HCT116 (cell line): ENCODE measurements at regions not wholly inside any gene's neighbourhood (a gene's known extent, or its start where the extent isn't known, plus 50 kb on each side); places are given as distances from the start of the nearest gene placed in this dataset.

Experiments
- ATAC-seq: fragments of 200-7000 bp; cut with Tn5 transposase; 2 replicates; pipeline ENCODE4 v1.9.1; 2020; ENCODE audit warnings: mild to moderate bottlenecking, moderate library complexity
- BruUV-seq: library from RNA; stranded (reverse); fragments of 400-500 nt; replicated peaks from 2 replicates; lab custom pipeline; 2021; lab: Mats Ljungman, UMichigan
- CTCF ChIA-PET: fragments of 300-600 bp; sonication (Branson Sonifier 250); formaldehyde crosslinking; loops from one replicate; lab custom pipeline; 2021; ENCODE audit warnings: antibody characterized with exemption; lab: Charles Lee
- POLR2A ChIA-PET: fragments of 300-600, 350-600 bp; sonication (Branson Sonifier 250); formaldehyde crosslinking; loops from one replicate; lab custom pipeline; 2021; ENCODE audit warnings: antibody characterized with exemption; lab: Charles Lee
- RAD21 ChIA-PET, 2 experiments: fragments of 300-600 bp; sonication (Branson Sonifier 250); formaldehyde crosslinking; loops; one replicate each; lab custom pipeline; 2023; ENCODE audit warnings: low total read pairs in 2 of 2; ENCODE audit not compliant: uncharacterized antibody in 2 of 2, unreplicated experiment in 2 of 2, low non-redundant PET in 1 of 2; lab: Charles Lee
- DNase-seq: peaks from one replicate; pipeline ENCODE4 v3.0.0-alpha.2; 2010; ENCODE audit warnings: low read depth, low spot score
- H2AFZ ChIP-seq: fragments of 200-600 bp; shearing (Covaris generic), sonication (generic); 2 replicates; pipeline ENCODE4 v1.6.1; 2017; ENCODE audit warnings: low read depth, mixed run types, mixed read lengths, antibody characterized with exemption, low read length; ENCODE audit not compliant: poor library complexity, severe bottlenecking
- H3K27ac ChIP-seq: 2 replicates; pipeline ENCODE4 v1.5.1; 2012; ENCODE audit warnings: low read depth, low read length
- H3K27me3 ChIP-seq: fragments of 200-600 bp; sonication (generic); 2 replicates; pipeline ENCODE4 v1.6.1; 2016; ENCODE audit warnings: mixed run types, low read length, mixed read lengths; ENCODE audit not compliant: insufficient read depth
- H3K36me3 ChIP-seq, 2 experiments: fragments of 200-500 bp in 1 of 2; fragments of 200-600 bp in 1 of 2; sonication (Bioruptor generic) in 1 of 2; sonication (generic) in 1 of 2; 2 replicates each; pipeline versions ENCODE4 v1.5.1 to v1.6.1; 2014 to 2016; ENCODE audit warnings: low read length in 2 of 2, inconsistent platforms in 1 of 2, mixed read lengths in 1 of 2, mixed run types in 1 of 2; ENCODE audit not compliant: insufficient read depth in 2 of 2, control insufficient read depth in 1 of 2
- H3K4me1 ChIP-seq, 2 experiments: fragments of 200-600 bp in 1 of 2; sonication (generic) in 1 of 2; 2 replicates each; pipeline versions ENCODE4 v1.5.1 to v1.6.1; 2012 to 2017; ENCODE audit warnings: low read length in 2 of 2, inconsistent platforms in 1 of 2, mild to moderate bottlenecking in 1 of 2, mixed read lengths in 1 of 2, mixed run types in 1 of 2, moderate library complexity in 1 of 2; ENCODE audit not compliant: insufficient read depth in 2 of 2, control insufficient read depth in 1 of 2
- H3K4me2 ChIP-seq: fragments of 200-600 bp; sonication (generic); 2 replicates; pipeline ENCODE4 v1.6.1; 2017; ENCODE audit warnings: mixed run types, low read length, mixed read lengths
- H3K4me3 ChIP-seq, 2 experiments: fragments of 200-600 bp in 1 of 2; sonication (generic) in 1 of 2; replicated peaks in 1 of 2; 2 replicates each; pipeline ENCODE4 v1.5.1; 2011 to 2016; ENCODE audit warnings: low read length in 2 of 2, control low read depth in 1 of 2, low read depth in 1 of 2, mild to moderate bottlenecking in 1 of 2, mixed read lengths in 1 of 2, mixed run types in 1 of 2
- H3K79me2 ChIP-seq: fragments of 200-600 bp; sonication (generic); 2 replicates; pipeline ENCODE4 v1.6.1; 2017; ENCODE audit warnings: mild to moderate bottlenecking, mixed run types, low read length, moderate library complexity, mixed read lengths; ENCODE audit not compliant: insufficient read depth
- H3K9ac ChIP-seq: fragments of 200-600 bp; sonication (generic); 2 replicates; pipeline ENCODE4 v1.6.1; 2016; ENCODE audit warnings: low read length, mixed read lengths
- H3K9me2 ChIP-seq: fragments of 200-600 bp; sonication (generic), shearing (Covaris generic); 2 replicates; pipeline ENCODE4 v1.6.1; 2017; ENCODE audit warnings: mixed run types, mild to moderate bottlenecking, moderate library complexity; ENCODE audit not compliant: insufficient read depth
- H3K9me3 ChIP-seq, 2 experiments: fragments of 200-500 bp in 1 of 2; fragments of 200-600 bp in 1 of 2; sonication (Bioruptor generic) in 1 of 2; sonication (generic) in 1 of 2; 2 replicates each; pipeline ENCODE4 v1.6.1; 2014 to 2017; ENCODE audit warnings: low read length in 2 of 2, mixed read lengths in 2 of 2, inconsistent platforms in 1 of 2, low read depth in 1 of 2, mild to moderate bottlenecking in 1 of 2, mixed run types in 1 of 2, moderate library complexity in 1 of 2; ENCODE audit not compliant: control insufficient read depth in 1 of 2, insufficient read depth in 1 of 2
- H4K20me1 ChIP-seq: fragments of 200-600 bp; sonication (generic), shearing (Covaris generic); 2 replicates; pipeline ENCODE4 v1.6.1; 2017; ENCODE audit warnings: mixed run types, mild to moderate bottlenecking, moderate library complexity; ENCODE audit not compliant: insufficient read depth
- CBX3 ChIP-seq: IDR thresholded peaks from 2 replicates; pipeline ENCODE4 v1.6.1; 2012; ENCODE audit warnings: low read depth
- EGR1 ChIP-seq: IDR thresholded peaks from 2 replicates; pipeline ENCODE4 v1.6.1; 2012; ENCODE audit warnings: low read depth
- ELF1 ChIP-seq: IDR thresholded peaks from 2 replicates; pipeline ENCODE4 v1.6.1; 2012; ENCODE audit warnings: low read depth, borderline replicate concordance
- EZH2 ChIP-seq: fragments of 200-600 bp; sonication (generic); IDR thresholded peaks from 2 replicates; pipeline ENCODE4 v1.6.1; 2017; ENCODE audit warnings: antibody characterized with exemption, mixed run types
- EZH2phosphoT487 ChIP-seq: fragments of 200-600 bp; IDR thresholded peaks from 2 replicates; pipeline ENCODE4 v1.6.1; 2018; ENCODE audit warnings: antibody characterized with exemption, borderline replicate concordance
- JUND ChIP-seq: IDR thresholded peaks from 2 replicates; pipeline ENCODE4 v1.6.1; 2012
- MAX ChIP-seq: IDR thresholded peaks from 2 replicates; pipeline ENCODE4 v1.6.1; 2012
- POLR2A ChIP-seq: IDR thresholded peaks from 2 replicates; pipeline ENCODE4 v1.7.0; 2011; ENCODE audit warnings: borderline replicate concordance; ENCODE audit not compliant: insufficient read depth, insufficient read length; ENCODE audit errors: extremely low read depth
- RAD21 ChIP-seq: IDR thresholded peaks from 2 replicates; pipeline ENCODE4 v1.6.1; 2012; ENCODE audit warnings: low read depth, mild to moderate bottlenecking
- SIN3A ChIP-seq: IDR thresholded peaks from 2 replicates; pipeline ENCODE4 v1.6.1; 2012; ENCODE audit warnings: low read depth
- TCF7L2 ChIP-seq: IDR thresholded peaks from 2 replicates; pipeline ENCODE4 v1.7.0; 2011; ENCODE audit warnings: borderline replicate concordance, inconsistent platforms; ENCODE audit not compliant: insufficient read depth, insufficient read length; ENCODE audit errors: extremely low read depth
- YY1 ChIP-seq: IDR thresholded peaks from 2 replicates; pipeline ENCODE4 v1.6.1; 2011; ENCODE audit warnings: low read length, low read depth, moderate library complexity, mild to moderate bottlenecking; ENCODE audit not compliant: insufficient replicate concordance; ENCODE audit errors: extremely low read depth
- ZBTB33 ChIP-seq: IDR thresholded peaks from 2 replicates; pipeline ENCODE4 v1.6.1; 2011; ENCODE audit warnings: mild to moderate bottlenecking, low read length, moderate library complexity; ENCODE audit not compliant: insufficient replicate concordance; ENCODE audit errors: extremely low read depth
- ZFX ChIP-seq: fragments of 450-650 bp; IDR thresholded peaks from 2 replicates; pipeline ENCODE4 v1.6.1; 2017
- ZNF274 ChIP-seq: fragments of 200-500 bp; sonication (Bioruptor generic); IDR thresholded peaks from 2 replicates; pipeline ENCODE4 v1.6.1; 2014; ENCODE audit warnings: mild to moderate bottlenecking, low read depth, low read length, inconsistent platforms
- intact Hi-C: fragments of 100-400 bp; cut with micrococcal nuclease; formaldehyde crosslinking; loops from 2 replicates; pipeline ENCODE4 v1.10.0; 2022

- no peak overlapping the region for H3K4me2 ChIP-seq
- H3K9me3 ChIP-seq: no peaks in the 10 kb centered on the region
- BruUV-seq: no TSS peak
- ChIA-PET CTCF (no interaction called here), RAD21 (no interaction called here), POLR2A (no interaction called here)
- no peak overlapping the region for H2AFZ ChIP-seq
- H4K20me1 ChIP-seq: no peaks in the 10 kb centered on the region
- H3K27me3 ChIP-seq: no peaks in the 10 kb centered on the region
- intact Hi-C loops: no loop called here
- no peak overlapping the region for H3K9ac ChIP-seq
- no peak for DNase-seq
- no peak for ATAC-seq
- no peaks in the 10 kb centered on the region for H3K9me2 ChIP-seq
- TF ChIP-seq MAX: no peak
- no peak for TF ChIP-seq YY1
- TF ChIP-seq ZNF274: no peak
- no peak for TF ChIP-seq EZH2phosphoT487
- no peak for TF ChIP-seq ZBTB33
- TF ChIP-seq POLR2A: no peak
- no peak for TF ChIP-seq ELF1
- TF ChIP-seq EZH2: no peak
- TF ChIP-seq TCF7L2: no peak
- no peak for TF ChIP-seq JUND
- TF ChIP-seq EGR1: no peak
- TF ChIP-seq ZFX: no peak
- TF ChIP-seq SIN3A: no peak
- TF ChIP-seq CBX3: no peak
- TF ChIP-seq RAD21: no peak
- TF ChIP-seq, all 23 proteins: peak for 0
- Histone ChIP-seq H3K36me3 (no peaks in the 10 kb centered on the region), H3K27ac (no peak overlapping the region), H3K79me2 (no peaks in the 10 kb centered on the region), H3K4me3 (no peak overlapping the region), H3K4me1 (no peaks in the 10 kb centered on the region)
Observed at GRCh38 chr3:106635826-106636225, 741.4 kb upstream of the CCDC54 start.
